HG02610 (cell line): ENCODE measurements at regions not wholly inside any gene's neighbourhood (a gene's known extent, or its start where the extent isn't known, plus 50 kb on each side); places are given as distances from the start of the nearest gene placed in this dataset.
"Not testable (repeated sequence)": the region's sequence is repeated elsewhere in the genome, so short reads cannot be mapped to it uniquely, and the experiment has no call there.

Experiments used
- ATAC-seq: cut with Tn5 transposase; IDR thresholded peaks from one replicate; pipeline ENCODE4 v1.9.1; 2021; ENCODE audit warnings: mild to moderate bottlenecking, moderate library complexity; ENCODE audit not compliant: unreplicated experiment

DNA sequence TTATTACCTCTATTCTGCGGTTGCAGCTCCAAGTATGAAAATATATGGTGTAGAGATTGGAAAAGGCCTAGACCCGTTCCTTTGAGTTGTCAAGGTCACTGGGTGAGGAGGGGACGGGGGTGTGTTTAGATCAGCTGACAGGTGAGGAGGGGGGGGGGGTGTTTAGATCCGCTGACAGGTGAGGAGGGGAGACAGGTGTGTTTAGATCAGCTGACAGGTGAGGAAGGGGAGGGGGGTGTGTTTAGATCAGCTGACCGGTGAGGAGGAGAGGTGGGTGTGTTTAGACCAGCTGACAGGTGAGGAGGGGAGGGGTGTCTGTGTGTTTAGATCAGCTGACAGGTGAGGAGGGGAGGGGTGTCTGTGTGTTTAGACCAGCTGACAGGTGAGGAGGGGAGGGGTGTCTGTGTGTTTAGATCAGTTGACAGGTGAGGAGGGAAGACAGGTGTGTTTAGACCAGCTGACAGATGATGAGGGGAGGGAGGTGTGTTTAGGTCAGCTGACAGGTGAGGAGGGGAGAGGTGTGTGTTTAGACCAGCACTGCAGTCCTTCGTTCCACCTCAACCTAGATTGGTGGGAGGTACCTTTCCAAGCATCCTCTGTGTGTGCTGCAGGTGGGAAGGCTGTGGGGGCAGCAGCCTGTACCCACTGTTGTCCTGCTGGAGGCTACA, 655.0 kb upstream of the ADARB2 start:
- no peak for ATAC-seq

- ATAC-seq = no peak
These were observed 650.3 kb upstream of the ADARB2 start for GRCh38 chr10:2387672-2388071.

DNA sequence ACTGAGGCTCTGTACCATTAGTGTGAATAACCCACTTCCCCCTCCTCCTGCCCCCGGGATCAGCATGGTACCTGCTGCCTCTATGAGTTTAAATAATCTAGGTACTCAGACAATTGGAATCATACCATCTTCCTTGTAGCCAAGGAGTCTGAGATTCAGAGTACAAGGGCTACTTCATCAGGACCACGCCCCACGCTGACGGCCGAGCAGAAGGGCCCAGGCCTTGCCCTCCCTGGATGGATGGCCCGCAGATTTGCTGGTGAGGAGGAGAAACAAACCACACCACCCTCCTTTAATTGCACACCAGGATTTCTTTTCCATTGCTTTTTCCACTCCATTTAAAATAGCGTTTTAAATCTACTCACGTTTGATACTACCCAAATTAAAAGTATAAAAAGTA, 649.9 kb upstream of the ADARB2 start:
- ATAC-seq = no peak

DNA sequence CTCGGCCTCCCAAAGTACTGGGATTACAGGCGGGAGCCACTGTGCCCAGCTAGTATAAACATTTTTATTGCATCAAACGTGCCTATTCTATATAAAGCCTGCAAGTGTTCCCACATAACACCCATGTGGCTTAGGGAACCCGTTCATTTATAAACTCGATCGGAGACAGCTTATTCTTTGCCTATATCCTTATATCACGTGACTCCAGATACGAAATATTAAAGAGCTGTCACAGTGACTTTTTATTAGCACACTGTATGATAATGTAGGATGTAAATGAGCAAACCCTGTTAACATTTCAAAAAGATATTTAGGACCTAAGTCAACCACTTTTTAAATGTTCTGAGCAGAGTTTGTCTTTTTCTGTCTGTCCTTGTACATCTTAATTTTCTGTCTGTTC, 642.9 kb upstream of the ADARB2 start:
- no peak for ATAC-seq

DNA sequence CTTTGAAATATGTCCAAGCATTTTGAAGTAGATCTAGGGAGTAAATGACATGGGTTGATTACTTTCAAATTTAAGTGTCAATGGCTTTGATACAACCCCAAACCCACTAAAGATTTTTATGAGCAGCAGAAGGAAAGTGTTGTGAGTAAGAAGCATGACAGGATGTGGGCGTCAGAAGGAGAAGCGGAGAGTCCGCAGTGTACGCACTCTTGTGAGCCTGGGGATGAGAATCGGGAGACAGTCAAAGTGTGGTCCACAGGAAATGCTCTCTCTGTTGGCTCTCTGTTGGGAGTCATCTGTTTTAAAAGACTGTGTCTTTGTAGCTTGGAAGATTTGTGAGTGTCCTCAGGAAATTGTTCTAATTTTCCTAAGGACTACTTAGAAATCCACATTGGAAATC, 629.8 kb upstream of the ADARB2 start:
- ATAC-seq = no peak

DNA sequence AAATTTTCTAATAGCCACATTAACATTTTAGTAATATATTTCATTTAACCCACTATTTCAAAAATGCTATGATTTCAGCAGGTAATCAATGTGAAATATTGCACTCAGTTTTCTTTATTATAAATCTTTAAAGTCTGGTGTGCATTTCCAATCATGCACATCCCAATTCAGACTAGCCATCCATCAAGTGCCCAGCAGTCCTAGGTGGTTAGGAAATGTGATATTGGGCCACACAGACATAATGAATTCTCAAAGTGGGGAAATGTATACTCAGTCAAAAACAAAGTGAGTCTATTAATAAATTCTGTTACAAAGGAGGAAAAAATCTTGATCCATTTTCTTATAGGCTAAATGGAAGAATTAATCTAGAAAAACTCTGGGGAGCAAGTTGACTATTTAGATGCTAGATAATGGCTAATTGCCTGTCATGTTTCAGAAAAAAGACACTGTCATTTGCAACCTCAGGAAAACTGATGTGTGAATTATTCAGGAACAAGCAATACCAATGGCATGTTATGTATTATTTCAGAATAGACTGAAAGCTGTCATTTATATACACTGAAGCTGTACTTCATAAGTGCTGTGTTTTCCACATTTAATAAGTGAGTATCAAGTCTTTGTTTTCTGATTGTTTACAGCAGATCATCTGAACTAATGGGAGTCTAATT, 629.1 kb upstream of the ADARB2 start:
- ATAC-seq = no peak

DNA sequence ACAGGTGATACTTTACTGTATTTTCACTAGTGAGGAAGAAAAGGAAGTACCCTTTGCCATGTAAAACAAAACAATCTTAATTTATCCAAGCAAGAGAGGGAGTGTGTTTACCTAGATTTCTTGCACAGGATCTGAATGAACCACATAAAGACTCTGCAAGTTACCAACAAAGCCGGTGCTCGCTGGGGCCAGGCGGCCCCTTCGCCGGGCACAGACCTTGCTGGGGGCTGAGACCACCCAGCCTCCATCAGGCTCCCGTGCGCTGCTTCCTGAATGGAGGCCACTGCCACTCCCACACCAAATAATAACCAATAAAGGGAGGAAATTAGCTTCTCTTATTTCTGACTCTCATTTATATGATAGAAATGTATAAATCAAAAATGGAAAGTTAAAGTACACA, 625.0 kb upstream of the ADARB2 start:
- no peak for ATAC-seq

DNA sequence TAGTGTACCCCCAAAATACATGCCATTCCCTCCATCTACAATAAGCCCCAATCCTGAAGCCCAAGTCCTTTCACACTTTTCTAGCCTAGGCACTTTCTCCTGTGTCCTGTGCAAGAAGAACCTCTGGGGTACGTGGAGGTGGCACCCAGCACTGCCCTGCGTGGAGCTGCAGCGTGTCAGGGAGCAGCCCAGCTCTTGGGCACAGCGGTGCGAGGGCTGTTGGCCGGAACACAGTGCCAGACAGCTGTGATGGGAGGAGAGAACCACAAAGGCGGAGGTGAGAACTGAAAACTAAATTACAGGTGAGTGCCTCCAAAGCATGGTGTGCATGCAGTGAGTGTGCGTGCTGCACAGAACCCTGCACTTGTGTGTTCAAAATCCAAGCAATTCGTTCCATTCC, 621.3 kb upstream of the ADARB2 start:
- no peak for ATAC-seq

- ATAC-seq = no peak
These were observed 619.3 kb upstream of the ADARB2 start for GRCh38 chr10:2356670-2357069.

DNA sequence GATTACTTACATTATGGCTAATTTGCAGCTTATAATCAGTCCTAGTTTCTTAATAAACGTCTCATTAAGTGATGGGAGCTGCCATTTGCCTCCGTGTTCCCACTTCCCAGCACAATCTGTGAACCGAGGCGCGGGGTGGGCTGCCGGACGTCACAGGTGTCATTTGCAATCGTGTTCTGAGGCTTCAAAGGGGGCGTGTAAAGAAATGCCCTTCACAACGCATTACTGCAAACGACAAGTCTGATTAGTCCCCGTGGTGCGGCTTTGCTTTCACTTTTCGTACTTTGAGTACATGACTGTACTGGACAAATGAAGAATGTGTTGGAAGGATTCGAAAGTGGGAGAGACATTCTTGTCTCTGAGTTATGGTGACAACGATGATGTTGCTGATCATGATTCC, 614.2 kb upstream of the ADARB2 start:
- ATAC-seq = no peak

DNA sequence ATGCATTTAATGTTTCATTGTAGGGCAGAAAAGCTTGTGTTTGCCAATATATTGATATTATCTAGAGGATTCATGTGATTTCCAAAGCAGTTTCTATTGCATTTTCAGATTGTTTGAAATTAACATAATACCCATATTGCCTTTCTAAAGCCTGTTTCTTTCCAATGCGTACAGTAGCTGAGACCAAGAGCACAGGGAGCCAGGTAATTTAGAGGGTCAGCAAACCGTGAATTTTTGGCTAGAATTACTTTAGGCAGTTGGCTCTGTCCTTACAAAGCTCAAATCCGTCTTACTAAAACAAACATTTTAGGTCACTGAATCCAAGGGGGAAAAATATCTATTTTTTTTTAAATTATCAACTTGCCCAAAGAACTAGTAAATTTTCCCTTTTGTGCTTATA, 604.9 kb upstream of the ADARB2 start:
- no peak for ATAC-seq

DNA sequence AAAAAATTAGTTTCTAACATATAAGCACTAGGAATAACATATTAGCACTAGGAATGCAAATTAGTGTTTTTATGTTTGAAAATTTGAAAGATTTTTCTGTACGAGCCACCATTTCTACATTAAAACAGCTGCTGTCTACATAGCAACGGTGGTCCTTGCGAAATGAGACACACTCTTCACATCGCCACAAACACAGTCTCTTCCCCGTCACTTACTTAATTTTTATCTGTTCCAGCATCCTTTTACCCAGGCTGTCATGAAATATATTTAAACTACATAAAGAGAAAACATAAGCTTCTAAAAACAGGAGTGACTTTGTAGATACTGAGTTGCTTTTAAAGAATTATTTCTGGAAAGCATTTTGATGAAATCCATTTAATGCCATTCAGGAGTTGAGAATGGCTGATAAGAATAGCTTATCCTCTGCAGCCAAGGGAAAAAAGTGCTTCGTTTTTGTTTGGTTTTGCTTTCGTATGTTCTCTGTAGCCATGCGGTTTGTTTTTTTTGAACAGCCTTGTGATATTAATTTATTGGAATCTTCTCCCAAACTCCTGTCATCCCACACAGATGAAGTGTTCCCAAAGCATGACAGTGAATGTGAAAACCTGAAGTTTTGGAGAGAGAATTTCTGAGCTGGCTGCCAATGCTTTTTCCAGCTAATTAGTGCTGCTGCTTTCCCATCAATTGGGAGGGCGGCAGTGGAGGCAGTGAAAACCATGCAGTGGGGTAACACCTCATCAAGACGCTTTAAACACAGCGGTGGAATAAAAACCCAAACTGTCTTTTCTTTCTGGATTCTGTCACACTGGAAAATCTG, 603.7 kb upstream of the ADARB2 start:
- no peak for ATAC-seq

- ATAC-seq = no peak
These were observed 598.3 kb upstream of the ADARB2 start for GRCh38 chr10:2335626-2336025.

DNA sequence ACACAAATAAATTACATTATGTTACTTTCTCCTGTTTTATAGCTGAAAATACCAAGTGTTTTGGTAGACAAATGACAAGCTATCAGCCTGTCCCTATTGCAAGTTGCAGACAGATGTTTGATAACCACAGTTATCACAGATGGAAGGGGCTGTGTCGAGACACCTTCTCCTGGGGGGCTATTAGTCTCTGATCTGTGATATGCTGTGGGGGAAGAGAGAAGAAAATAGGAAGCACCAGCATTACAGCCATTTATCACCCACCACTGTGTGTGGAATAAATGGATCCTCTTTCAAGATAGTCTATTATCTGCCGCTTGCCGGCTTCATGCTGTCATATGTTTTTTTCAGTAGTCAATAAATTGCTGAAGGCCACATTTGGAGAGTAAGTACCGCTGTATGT, 597.2 kb upstream of the ADARB2 start:
- ATAC-seq = no peak

- no peak for ATAC-seq
These were observed 591.8 kb upstream of the ADARB2 start for GRCh38 chr10:2329082-2329481.

GRCh38 chr10:2326411-2326810, 589.1 kb upstream of the ADARB2 start:
- ATAC-seq = no peak

- ATAC-seq = not testable (repeated sequence)
These were observed 577.7 kb upstream of the ADARB2 start for GRCh38 chr10:2315045-2315485.

- ATAC-seq = no peak
These were observed 568.8 kb upstream of the ADARB2 start for GRCh38 chr10:2306081-2306480.

DNA sequence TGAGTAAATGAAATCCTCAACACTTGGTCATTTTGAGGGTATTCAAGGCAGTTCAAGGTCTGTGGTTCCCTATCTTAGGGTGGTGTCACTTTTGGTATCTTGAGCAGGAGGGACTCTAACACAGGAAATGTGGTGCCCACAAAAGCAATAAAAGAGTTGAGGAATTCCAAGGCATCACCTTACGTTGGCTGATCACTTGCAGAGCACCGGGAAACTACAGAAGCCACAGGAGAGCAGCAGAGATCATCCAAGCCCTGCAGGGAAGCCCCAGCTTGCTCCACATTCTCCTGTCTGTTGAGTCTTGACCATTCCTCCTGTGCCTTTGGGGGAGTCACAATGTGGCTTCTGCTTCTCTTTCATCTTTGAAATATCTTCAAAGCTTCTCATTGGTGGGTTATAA, 565.8 kb upstream of the ADARB2 start:
- no peak for ATAC-seq

DNA sequence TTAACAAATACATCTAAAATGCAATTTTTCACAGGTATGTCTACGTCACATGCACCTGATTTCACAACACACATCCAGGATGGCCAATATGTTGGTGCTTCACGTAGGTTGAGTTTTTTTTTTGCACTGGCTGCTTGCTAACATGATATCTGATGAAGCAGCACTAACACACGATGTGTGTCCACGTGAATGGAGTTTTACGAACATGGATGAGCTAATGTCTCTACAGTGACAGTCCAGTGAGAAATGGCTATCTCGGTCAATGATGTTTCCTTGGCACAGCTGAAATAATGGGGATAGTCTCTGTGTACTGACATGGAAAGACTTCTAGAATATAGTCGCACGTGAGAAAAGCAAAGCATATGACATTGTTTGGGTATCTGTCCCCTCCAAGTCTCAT, 563.9 kb upstream of the ADARB2 start:
- no peak for ATAC-seq

DNA sequence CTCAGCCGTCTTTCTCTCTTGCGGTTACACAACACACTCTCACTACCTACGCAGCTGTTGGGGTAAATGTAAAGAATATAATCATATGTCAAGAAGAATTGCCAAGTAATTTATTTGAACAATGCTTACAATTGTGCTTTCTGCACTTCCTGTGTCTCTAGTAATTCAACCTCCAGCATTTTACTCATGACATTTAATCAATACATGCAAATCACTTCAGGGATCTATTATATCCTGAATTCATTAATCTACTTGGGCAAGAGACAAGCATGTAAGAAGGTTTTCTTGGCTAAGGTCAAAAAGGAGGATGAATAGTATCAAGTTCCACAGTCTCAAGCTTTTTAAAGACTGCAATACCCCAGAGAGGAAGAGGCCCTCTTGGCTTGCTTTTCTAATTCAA, 562.9 kb upstream of the ADARB2 start:
- no peak for ATAC-seq
